Activated CD8-positive, alpha-beta memory T cell treated with anti-CD3 and anti-CD28 coated beads for 24 hours (primary cell): ENCODE measurements at regions not wholly inside any gene's neighbourhood (a gene's known extent, or its start where the extent isn't known, plus 50 kb on each side); places are given as distances from the start of the nearest gene placed in this dataset.

Experiments used
- DNase-seq: peaks from one replicate; pipeline ENCODE4 v3.0.0-alpha.2; 2020

DNA sequence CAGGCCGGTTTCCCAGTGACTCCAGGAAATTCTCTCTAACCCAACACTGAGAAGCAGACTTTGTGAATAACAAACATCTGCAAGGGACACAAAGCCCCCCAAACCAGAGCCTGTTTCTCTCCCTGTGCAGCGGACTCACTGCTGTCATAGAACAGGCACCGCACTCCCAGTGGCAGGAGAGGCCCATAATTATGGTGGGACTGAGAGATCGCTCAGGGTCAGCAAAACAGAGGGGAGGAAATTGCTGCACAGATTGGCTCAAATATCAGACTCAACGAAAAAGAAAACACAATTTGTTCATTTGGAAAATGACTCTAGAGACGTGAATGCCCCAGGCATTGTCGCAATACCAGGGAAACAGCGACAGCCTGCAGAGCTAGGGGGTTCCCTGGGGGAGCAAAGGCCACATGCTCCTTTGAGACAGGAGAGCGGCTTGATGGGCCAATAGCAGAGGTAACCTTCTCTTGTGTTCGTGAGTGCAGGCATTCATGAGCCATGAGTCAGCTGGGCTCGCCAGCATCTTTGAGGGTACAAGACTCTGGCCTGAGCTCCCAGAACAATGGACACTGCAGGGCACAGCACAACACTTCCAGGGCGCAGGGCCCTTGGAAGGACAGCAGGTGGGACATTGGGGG lies 143.3 kb upstream of the KLHL29 start:
- DNase-seq: no peak

DNA sequence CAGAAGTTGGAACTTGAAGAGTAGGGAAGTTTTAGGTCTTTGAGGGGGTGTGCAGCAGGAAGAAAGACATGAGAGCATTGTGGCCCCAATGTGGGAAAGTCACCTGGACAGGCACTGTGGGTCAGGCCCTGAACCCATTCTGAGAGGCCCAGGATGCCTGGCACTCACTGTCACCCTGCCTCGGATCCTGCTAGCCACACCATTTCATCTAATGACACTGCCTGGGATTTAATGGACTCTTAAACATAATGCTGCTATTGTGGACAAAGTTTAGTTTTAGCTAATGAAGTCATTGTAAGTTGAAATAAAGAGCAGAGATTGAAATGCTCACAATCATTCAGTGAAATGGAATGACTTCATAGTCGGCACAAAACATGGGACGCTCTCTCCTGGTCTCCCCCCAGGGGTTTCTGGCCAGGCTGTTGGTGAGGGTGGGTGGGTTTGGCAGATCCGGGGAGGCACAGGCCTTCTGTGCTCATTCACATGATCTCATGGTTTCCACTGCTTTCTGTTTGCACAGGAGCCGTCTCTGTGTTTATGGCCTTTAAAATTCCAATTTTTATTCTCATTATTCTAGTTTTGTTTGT lies 141.8 kb upstream of the KLHL29 start:
- no peak for DNase-seq

DNA sequence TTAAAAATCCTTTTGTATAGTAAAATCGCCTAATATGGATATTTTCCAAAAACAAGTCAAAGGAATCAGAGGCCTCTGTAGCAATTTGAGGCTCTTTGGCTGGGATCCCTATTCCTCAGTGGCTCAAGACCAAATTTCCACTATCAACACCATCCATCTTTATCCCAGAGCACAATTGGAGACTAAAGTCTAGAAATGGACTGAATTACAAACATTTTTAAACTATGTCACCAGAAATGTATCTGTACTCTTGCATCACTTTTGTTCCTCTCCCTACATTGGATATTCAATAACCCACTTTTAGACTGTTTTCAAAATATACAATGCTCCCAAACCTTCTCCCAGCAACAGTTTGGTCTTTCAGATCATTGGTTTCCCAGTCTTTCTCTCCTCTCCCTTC lies 140.4 kb upstream of the KLHL29 start:
- DNase-seq: no peak

DNA sequence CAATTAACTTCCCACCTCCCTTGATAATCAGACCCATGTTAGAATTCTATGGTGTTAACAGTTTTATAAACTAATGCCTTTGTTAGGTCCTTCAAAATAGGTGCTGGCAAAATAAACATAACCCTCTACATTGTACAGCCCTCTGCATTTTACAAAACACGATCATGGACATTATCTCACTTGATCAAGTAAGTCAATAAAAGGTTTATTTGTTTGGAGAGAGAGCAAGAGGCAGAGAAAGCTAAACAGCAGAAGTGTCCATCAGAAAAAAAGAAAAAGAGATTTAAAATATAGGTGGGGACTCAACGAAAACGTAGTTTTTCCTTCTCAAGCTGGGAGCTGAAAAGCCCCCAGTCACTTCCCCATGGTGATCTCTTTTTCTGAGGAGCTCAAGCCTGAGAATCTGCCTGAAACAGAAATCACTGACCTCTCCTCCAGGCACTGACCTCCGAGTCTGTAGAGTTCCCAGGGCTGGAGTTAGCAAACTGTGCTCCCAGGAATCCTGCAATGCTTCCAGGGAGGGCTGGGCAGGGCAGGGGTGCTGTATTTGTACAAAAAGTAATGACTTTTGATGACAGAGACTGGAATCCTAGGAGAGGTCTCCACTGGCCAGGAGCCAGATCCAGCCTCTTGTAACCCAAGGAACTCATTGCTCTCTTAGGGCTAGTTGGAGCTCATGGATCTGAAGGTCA lies 137.8 kb upstream of the KLHL29 start:
- DNase-seq: no peak

DNA sequence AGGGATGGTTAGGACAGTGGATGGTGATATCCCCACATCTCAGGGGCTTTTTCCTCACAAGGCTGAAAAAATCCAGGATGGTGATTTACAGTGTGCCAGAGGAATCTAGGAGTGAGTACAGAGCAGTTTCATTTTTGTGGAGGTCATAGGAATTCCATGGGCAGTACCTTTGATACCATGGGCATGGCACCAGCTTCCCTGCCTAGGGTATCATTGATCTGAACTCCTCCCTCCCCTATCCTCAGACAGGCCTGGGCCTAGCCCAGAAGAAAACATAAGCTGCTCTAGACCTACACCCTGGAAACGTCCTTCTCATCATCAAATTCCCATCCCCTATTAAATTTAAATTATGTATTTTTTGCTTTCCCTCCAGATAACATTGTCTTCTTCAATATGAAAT lies 136.3 kb upstream of the KLHL29 start:
- no peak for DNase-seq

DNA sequence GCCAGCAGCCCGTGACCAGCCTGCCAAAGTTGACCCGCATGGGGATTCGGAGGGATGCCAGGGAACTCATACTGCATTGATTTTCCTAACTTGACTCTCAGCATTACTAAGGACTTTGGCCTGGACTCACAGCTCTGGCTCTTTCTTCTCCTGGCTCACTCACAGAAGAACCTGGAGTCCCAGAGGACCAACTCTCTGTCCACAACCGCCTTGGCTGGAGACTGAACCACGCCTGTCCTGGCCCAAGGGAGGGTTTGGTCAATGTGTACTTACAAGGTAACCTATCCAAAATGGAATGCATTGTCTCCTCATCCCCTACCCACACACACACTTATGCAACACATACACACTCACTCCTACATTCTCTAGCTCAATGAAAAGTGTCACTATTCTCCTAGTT lies 135.6 kb upstream of the KLHL29 start:
- no peak for DNase-seq

DNA sequence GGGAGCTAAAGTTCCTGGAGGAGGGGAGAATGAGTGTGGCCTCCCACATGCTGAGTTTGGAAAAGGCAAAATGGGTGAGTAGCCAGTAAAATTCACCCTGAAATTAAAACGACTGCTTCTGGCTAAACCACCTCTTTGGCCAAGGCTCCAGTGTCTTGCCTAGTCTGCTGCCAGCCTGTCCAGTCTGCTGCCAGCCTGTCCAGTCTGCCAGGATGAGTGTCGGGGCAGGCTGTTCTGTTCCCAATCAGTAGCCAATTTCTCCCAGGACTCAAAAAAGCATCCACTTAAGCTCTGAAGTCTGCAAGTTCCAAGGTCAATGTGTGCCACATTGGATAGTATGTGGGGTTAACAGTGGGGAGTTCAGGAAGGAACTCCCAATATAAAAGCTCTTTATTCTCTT lies 134.6 kb upstream of the KLHL29 start:
- no peak for DNase-seq

DNA sequence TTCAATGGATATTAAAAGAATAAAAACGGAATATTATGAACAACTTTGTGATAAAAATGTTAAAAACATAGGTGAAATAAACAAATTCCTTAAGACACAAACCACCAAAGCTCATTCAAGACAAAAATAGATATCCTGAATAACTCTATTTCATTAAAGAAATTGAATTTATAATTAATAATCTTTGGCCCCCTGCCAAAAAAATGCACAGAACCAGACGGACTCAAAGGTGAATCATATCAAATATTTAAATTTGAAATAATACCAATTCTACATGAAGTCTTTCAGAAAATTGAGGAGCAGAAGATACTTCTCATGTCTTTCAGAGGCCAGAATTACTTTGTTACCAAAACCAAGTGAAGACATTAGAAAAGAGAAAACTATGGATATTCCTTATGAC lies 128.3 kb upstream of the KLHL29 start:
- DNase-seq: no peak

DNA sequence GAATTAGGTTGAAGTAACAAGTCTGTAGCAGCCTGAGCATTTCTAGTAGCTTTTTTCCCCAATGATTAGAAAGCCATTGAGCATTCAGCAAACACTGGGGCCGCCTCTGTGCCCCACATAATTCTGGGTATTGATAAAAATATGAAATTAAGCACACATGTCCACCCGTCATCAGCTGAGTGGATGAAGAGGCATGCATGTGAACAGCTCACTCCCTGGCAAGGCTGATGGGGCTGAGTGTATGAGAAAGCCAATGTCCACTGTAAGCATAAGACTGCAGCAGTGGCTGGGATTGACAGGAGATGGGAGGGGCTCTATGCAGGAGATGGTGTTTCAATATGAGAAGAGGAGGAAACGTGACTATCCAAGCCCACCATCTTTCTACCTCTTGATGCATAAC lies 124.4 kb upstream of the KLHL29 start:
- DNase-seq: no peak

DNA sequence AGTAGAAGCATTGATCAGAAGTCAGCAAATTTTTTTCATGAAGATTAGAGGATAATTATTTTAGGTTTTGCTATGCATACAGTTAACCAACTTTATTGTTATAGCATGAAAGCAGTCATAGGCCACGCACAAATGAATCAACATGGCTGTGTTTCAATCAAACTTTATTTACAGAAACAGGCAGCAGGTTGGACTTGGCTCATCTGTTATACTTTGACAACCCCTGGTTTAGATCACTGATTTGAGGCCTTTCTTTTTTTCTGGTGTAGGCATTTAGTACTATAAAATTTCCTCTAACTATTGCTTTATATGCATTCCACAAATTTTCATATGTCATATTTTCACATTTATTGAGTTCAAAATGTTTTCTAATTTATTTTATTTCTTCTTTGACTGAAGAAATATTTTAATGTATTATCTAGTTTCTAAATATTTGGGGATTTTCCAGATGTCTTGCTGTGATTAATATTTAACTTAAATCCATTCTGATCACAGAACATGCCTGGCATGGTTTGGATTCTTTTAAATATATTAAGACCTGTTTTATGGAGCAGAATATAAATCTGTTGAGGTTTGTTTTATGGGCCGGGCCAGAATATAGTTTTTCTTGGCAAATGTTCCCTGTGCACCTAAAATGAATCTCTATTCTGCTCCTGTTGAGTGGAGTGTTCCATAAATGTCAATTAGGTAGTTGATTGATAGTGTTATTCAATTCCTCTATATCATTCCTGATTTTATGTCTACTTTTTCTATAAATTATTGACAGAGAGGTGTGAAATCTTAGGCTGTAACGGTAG lies 116.3 kb upstream of the KLHL29 start:
- DNase-seq: no peak

DNA sequence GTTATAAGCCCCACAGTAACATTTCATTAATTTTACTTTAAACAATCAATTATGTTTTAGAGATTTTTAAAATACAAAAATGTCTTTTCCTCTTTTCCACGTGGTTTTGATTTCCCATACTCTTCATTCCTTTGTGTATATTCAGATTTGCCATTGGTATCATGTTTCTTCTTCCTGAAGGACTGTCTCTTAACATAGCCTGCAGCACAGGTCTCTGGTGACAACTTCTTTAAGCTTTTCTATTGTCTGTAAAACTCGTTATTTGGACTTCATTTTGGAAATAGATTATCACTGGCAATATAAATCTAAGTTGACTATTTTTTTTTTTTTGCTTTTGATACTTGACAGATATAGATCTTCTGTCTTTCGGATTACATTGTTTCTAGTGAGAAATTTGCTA lies 115.2 kb upstream of the KLHL29 start:
- DNase-seq: no peak

DNA sequence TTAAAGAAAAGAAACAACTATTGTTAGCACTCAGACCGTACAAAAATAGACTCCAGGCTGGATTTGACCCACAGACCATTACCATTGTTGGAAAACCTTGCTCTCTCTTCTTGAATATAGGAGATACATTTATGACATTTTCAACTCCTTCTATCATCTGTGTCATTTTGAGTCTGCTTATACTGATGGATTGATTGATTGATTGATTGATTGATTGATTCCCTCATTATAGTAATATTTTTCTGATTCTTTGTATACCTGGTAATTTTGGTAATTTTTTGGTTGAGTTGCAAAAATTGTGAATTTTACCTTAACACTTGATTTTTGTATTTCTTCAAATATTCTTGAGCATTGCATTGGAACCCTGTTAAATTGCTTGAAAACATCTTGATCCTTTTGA lies 114.2 kb upstream of the KLHL29 start:
- DNase-seq: no peak

DNA sequence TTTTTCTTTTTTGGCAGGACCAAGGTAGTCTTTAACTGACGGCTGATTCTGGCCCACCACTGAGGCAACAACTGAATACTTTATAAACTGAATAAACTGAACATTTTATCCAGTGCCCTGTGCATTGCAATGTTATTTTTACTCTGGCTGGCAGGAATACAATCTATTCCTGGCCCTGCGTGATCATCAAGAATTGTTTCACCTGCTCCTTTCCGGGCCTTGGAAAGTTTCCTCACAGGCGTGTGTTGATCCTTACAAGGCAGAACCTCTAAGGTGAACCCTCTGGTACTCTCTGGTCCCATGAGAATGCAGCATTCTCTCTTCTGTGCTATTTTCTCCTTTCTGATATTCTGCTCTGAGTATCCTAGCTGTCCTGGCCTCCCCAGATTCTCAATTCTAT lies 113.7 kb upstream of the KLHL29 start:
- no peak for DNase-seq

DNA sequence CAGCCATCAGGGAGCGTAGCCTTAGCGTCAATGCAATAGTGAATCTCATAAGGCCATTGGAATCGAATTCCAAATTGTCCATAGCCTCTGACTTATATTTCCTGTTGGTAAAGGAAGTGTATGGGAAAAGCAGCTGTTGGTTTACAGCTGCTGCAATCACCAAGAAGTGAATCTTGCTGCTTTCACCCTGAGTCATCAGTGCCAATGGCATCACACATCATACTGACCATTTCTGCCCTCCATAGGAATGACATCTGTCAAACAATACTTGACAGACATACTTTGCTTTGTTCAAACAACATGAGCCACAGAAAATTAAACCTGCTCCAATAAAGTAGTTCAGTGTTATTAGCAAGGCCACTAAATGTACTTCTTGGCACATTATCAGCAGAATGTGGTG lies 111.2 kb upstream of the KLHL29 start:
- DNase-seq: no peak

DNA sequence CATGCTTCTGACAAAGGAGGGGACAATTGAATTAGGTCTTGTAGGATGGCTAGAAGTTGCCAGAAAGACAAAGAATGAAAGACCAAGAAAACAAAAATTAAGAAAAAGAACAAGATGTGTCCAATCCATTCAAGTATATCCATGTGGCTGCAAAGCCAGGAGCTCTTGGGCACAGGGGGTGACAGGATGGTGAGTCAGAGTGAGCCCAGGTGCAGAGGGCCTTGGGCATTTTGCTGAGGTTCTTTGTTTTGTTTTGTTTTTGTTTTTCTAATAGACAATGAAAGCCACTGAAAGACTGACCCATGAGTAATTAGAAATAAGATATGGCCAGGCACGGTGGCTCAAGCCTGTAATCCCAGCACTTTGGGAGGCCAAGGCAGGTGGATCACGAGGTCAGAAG lies 104.6 kb upstream of the KLHL29 start:
- no peak for DNase-seq

DNA sequence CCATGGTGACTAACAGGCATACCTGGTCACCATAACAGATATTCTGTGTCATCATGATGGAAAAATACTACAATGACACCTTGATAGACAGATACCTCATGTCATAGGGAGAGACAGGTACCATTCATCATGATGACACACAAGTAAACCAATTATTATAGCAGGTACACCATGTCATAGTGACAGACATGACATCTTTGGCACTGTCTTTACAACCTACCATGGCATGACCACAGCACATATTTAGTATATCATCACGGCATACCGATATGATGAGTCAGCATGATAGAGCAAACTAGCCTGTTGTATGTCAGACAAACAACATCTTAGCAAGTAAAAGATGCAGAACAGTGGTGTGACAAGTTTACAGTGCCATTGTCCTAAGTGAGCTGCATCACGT lies 101.3 kb upstream of the KLHL29 start:
- no peak for DNase-seq

DNA sequence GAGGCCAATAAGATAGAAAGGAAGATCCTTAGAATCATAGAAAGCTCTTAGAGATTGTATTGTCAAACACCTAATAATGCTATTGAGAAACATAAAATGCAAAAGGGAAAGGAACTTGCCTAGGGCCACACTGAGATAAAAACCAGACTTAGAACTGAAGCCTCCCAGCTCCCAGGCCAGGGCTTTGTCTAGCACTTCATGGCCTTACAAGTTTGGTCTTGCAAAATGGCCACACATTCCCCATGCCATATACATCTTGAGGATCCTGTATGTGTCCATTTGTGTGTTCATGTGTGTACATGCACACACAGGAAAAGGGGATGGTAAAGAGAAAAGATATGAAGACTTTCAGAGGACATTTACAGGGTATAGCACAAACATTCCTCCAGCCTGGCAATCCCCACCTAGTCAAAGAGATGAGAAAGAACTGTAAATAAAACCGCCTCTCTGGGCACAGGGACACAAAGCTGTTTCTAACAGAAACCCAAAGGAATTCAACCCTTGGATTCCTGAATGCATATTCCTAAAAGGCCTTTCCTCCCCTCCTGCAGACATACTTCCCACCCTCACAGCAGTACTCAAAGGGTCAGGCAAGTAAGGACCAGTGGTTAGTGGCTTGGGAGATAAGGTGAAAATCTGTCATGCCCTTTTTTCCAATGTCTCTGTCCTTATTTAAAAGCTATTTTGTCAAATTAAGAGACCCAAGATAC lies 99.7 kb upstream of the KLHL29 start:
- no peak for DNase-seq

DNA sequence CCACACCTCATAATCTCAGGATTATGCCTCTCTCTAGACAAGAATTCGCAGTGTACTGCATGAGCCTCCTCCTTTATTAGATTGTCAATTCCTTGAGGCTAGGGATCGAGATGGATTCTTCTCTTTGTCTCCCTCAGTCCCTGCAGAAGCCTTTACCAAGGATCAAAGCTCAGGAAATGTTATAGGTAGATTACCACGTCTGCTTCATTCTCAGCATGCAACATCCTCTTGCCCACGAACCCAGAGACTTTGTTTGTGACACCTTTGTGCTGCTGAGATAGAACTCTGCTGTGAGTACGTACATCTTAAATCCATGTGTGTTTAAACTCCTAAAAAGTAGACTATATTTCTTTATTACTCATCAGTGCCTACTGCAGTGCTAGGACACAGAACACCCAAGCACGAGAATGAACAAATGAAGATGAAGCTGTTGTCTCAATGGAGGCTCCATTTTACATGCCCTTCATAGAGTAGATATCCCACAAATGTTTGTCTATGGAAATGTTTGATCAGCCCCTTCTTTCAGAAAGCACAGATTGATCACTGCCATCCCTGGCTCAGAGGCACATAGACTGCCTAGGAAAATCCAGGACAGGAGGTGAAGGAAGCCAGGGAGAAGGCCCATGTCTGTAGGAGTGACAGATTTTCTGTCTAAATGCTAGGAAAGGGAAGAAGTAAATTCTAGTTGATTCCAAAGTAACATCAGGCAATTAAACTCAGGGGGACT lies 98.8 kb upstream of the KLHL29 start:
- DNase-seq: no peak

DNA sequence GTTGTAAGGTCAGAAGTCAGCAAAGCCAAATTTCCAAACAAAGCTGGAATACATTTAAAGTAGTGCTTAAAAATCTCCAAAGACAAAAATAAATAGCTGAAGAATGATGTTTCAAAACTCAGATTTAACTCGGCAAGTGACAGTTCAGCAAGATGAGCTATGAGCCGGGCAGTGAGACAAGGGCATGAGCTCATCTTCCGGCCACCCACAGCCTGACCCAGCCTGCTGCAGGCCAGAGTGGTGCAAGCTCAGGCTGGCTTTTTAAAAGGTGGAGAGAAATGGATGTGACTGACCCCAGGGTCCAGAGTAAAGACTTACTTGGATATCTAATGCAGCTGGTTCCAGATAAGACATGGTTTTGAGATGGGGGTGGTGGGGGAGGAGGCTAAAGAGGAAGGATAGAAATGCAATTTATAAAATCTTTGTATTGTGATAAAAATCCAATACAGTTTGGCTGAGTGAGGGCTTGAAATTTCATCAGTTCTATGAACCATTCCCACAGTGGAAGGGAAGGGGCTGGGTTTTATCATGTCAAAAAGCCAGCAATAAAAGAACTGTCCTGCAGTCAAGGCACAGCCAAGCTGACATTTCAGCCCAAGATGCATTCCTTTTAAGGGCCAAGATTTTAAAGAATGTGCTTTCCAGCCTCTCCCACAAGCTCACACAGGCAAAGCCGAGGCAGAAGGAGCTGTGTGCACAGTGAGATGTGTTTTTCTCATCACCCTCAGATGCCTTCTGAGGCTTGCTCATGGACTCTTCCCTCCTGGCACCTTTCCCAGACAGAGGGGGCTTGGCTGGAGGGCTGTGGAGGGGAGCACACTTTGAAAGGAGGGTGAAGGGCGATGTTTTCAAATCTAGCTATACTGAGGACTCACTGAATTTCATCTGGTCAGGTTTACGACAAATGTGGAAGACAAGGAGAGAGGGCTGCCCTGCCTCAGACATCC lies 97.9 kb upstream of the KLHL29 start:
- DNase-seq: no peak

DNA sequence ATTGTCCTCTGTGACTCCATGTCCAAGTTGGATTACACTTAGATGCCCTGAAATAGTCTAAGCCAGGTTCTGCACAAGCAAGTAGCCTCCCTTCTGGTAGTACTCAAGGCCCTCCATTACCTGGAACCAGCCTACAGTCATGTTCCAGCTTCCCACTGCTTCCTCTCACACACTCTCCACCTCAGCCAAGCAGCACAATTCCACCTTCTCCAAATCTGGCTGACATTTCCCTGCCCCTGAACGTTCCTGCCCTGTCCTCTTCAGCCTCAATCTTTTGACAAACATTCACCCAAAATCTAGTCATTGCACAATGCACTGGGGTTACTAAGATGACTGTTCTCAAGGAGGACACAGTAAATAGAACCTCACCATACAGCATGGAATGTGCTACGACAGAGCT lies 95.3 kb upstream of the KLHL29 start:
- no peak for DNase-seq

DNA sequence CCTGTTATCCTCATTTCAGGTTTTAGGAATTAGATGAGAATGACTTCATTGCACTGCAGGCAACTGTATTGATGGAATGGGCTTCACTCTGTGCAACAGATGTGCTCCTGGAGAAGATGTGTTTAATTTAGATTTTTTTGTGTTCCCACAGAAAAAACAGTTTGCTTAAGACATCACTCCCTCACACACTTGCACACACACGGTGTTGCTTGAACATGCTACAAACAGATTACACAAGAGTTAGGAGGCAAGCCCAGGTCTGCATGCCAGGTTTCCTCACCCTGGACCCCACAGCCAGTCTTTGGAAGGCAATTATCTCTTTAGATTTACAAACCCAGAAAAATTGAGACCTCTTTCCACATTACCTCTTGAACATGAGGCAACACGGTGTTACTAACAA lies 93.7 kb upstream of the KLHL29 start:
- no peak for DNase-seq
